Thyroid gland (tissue), 4 donors: ENCODE measurements at regions not wholly inside any gene's neighbourhood (a gene's known extent, or its start where the extent isn't known, plus 50 kb on each side); places are given as distances from the start of the nearest gene placed in this dataset.
"Not testable (repeated sequence)": the region's sequence is repeated elsewhere in the genome, so short reads cannot be mapped to it uniquely, and the experiment has no call there.

Source experiments
- CTCF ChIP-seq, 6 experiments: fragments of 200-600 bp in 3 of 6; fragments of 450-650 bp in 3 of 6; sonication (generic) in 3 of 6; IDR thresholded peaks; one replicate each; pipeline ENCODE4 v1.5.1; 2016 to 2019; ENCODE audit warnings: antibody characterized with exemption in 6 of 6, mild to moderate bottlenecking in 2 of 6, inconsistent platforms in 1 of 6, moderate library complexity in 1 of 6
- POLR2A ChIP-seq, 2 donors: fragments of 450-650 bp; IDR thresholded peaks; one replicate each; pipeline ENCODE4 v1.6.1; 2017; ENCODE audit warnings: antibody characterized with exemption in 2 of 2, mild to moderate bottlenecking in 2 of 2, moderate library complexity in 1 of 2

GRCh38 chr2:131774955-131775555, 247.4 kb downstream of the CCDC74A start:
- not testable (repeated sequence) for TF ChIP-seq CTCF, POLR2A (IDR thresholded peaks at IDR 0.05)
